ENCODE measurements at regions not wholly inside any gene's neighbourhood (a gene's known extent, or its start where the extent isn't known, plus 50 kb on each side); places are given as distances from the start of the nearest gene placed in this dataset.

GRCh38 chr6:43966853-43967718 is 160.2 kb downstream of the MRPL14 start:
- intact Hi-C loops (cut with micrococcal nuclease) = no loop called here
- no peaks in the 10 kb centered on the region for H3K9me3 Mint-ChIP-seq (ENCODE audit: insufficient read depth)
- H3K4me3 ChIP-seq (ENCODE audit: control extremely low read depth in 1 of 5, extremely low read depth in 1 of 5, insufficient read depth in 1 of 5, low read depth in 2 of 5, low read length in 4 of 5) = no peak overlapping the region
- TF ChIP-seq EZH2 (IDR thresholded peaks at IDR 0.05; ENCODE audit: borderline replicate concordance, insufficient read depth, low read depth, low read length, poor library complexity, severe bottlenecking) = no peak
- TF ChIP-seq, protein P1, sequence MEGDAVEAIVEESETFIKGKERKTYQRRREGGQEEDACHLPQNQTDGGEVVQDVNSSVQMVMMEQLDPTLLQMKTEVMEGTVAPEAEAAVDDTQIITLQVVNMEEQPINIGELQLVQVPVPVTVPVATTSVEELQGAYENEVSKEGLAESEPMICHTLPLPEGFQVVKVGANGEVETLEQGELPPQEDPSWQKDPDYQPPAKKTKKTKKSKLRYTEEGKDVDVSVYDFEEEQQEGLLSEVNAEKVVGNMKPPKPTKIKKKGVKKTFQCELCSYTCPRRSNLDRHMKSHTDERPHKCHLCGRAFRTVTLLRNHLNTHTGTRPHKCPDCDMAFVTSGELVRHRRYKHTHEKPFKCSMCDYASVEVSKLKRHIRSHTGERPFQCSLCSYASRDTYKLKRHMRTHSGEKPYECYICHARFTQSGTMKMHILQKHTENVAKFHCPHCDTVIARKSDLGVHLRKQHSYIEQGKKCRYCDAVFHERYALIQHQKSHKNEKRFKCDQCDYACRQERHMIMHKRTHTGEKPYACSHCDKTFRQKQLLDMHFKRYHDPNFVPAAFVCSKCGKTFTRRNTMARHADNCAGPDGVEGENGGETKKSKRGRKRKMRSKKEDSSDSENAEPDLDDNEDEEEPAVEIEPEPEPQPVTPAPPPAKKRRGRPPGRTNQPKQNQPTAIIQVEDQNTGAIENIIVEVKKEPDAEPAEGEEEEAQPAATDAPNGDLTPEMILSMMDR (IDR thresholded peaks at IDR 0.05) = no peak
- ChIA-PET POLR2A (no interaction called here), CTCF (no interaction called here)
- H4K20me1 ChIP-seq (ENCODE audit: control insufficient read depth, insufficient read depth, low read length, poor library complexity, severe bottlenecking) = no peaks in the 10 kb centered on the region
- H3K9me3 ChIP-seq (ENCODE audit: control extremely low read depth in 1 of 3, control insufficient read depth in 2 of 3, insufficient read depth in 1 of 3, low read length in 2 of 3) = no peaks in the 10 kb centered on the region
- ATAC-seq (ENCODE audit: low read depth) (no peak), DNase-seq (no peak)
- no peak overlapping the region for H3K27ac Mint-ChIP-seq
- H3K27me3 ChIP-seq (replicated peaks in 1 of 4; ENCODE audit: control extremely low read depth in 1 of 4, control insufficient read depth in 3 of 4, insufficient read depth in 4 of 4, low read length in 3 of 4) = peaks cover 0 to 14% (median 1%) of the 10 kb centered on the region in 4 experiments
- H3K36me3 ChIP-seq (replicated peaks in 1 of 2; ENCODE audit: control extremely low read depth in 1 of 2, control insufficient read depth in 1 of 2, extremely low read depth in 1 of 2, insufficient read depth in 2 of 2, low read length in 1 of 2) = no peaks in the 10 kb centered on the region
- H3K4me2 ChIP-seq (replicated peaks; ENCODE audit: low read depth, low read length, poor library complexity, severe bottlenecking) = no peak overlapping the region
- 87% methylated on average over 6 of the region's 10 CpGs for WGBS (ENCODE audit: insufficient coverage)
- H3K4me3 Mint-ChIP-seq = no peak overlapping the region
- H2AFZ ChIP-seq (ENCODE audit: insufficient read depth, low read depth, low read length, poor library complexity, severe bottlenecking) = no peak overlapping the region
- no peak overlapping the region for H3K9ac ChIP-seq (ENCODE audit: low read length)
- no peak overlapping the region for H3K27ac ChIP-seq (ENCODE audit: low read length in 2 of 2)
- no peaks in the 10 kb centered on the region for H3K79me2 ChIP-seq (ENCODE audit: control insufficient read depth, insufficient read depth, low read length)
- H3K4me1 Mint-ChIP-seq = no peaks in the 10 kb centered on the region
- no peaks in the 10 kb centered on the region for H3K4me1 ChIP-seq (ENCODE audit: control insufficient read depth in 2 of 2, insufficient read depth in 2 of 2, low read length in 2 of 2)
- H3K27me3 Mint-ChIP-seq = peaks cover 31% of the 10 kb centered on the region

GRCh38 chr6:43966374-43966658 is 160.9 kb downstream of the MRPL14 start:
- ATAC-seq (ENCODE audit: low read depth) (no peak), DNase-seq (no peak)
- H3K9me3 Mint-ChIP-seq (ENCODE audit: insufficient read depth) = no peaks in the 10 kb centered on the region
- H3K79me2 ChIP-seq (ENCODE audit: control insufficient read depth, insufficient read depth, low read length) = no peaks in the 10 kb centered on the region
- no peaks in the 10 kb centered on the region for H3K9me3 ChIP-seq (ENCODE audit: control extremely low read depth in 1 of 3, control insufficient read depth in 2 of 3, insufficient read depth in 1 of 3, low read length in 2 of 3)
- H3K27ac Mint-ChIP-seq = no peak overlapping the region
- H2AFZ ChIP-seq (ENCODE audit: insufficient read depth, low read depth, low read length, poor library complexity, severe bottlenecking) = no peak overlapping the region
- intact Hi-C loops (cut with micrococcal nuclease) = no loop called here
- peaks cover 0 to 11% (median 1%) of the 10 kb centered on the region in 4 experiments for H3K27me3 ChIP-seq (replicated peaks in 1 of 4; ENCODE audit: control extremely low read depth in 1 of 4, control insufficient read depth in 3 of 4, insufficient read depth in 4 of 4, low read length in 3 of 4)
- H3K27ac ChIP-seq (ENCODE audit: low read length in 2 of 2) = no peak overlapping the region
- ChIA-PET CTCF (no interaction called here), POLR2A (no interaction called here)
- H3K27me3 Mint-ChIP-seq = peaks cover 24% of the 10 kb centered on the region
- H3K9ac ChIP-seq (ENCODE audit: low read length) = no peak overlapping the region
- no peaks in the 10 kb centered on the region for H3K36me3 ChIP-seq (replicated peaks in 1 of 2; ENCODE audit: control extremely low read depth in 1 of 2, control insufficient read depth in 1 of 2, extremely low read depth in 1 of 2, insufficient read depth in 2 of 2, low read length in 1 of 2)
- no peak overlapping the region for H3K4me2 ChIP-seq (replicated peaks; ENCODE audit: low read depth, low read length, poor library complexity, severe bottlenecking)
- no peak overlapping the region for H3K4me3 ChIP-seq (ENCODE audit: control extremely low read depth in 1 of 5, extremely low read depth in 1 of 5, insufficient read depth in 1 of 5, low read depth in 2 of 5, low read length in 4 of 5)
- no peak for TF ChIP-seq EZH2 (IDR thresholded peaks at IDR 0.05; ENCODE audit: borderline replicate concordance, insufficient read depth, low read depth, low read length, poor library complexity, severe bottlenecking)
- TF ChIP-seq, protein P1 (IDR thresholded peaks at IDR 0.05) = no peak
- no peaks in the 10 kb centered on the region for H3K4me1 Mint-ChIP-seq
- no peak overlapping the region for H3K4me3 Mint-ChIP-seq
- no peaks in the 10 kb centered on the region for H4K20me1 ChIP-seq (ENCODE audit: control insufficient read depth, insufficient read depth, low read length, poor library complexity, severe bottlenecking)
- no peaks in the 10 kb centered on the region for H3K4me1 ChIP-seq (ENCODE audit: control insufficient read depth in 2 of 2, insufficient read depth in 2 of 2, low read length in 2 of 2)

Data from B cell (primary cell).